ENCODE measurements at regions not wholly inside any gene's neighbourhood (a gene's known extent, or its start where the extent isn't known, plus 50 kb on each side); places are given as distances from the start of the nearest gene placed in this dataset.

DNA sequence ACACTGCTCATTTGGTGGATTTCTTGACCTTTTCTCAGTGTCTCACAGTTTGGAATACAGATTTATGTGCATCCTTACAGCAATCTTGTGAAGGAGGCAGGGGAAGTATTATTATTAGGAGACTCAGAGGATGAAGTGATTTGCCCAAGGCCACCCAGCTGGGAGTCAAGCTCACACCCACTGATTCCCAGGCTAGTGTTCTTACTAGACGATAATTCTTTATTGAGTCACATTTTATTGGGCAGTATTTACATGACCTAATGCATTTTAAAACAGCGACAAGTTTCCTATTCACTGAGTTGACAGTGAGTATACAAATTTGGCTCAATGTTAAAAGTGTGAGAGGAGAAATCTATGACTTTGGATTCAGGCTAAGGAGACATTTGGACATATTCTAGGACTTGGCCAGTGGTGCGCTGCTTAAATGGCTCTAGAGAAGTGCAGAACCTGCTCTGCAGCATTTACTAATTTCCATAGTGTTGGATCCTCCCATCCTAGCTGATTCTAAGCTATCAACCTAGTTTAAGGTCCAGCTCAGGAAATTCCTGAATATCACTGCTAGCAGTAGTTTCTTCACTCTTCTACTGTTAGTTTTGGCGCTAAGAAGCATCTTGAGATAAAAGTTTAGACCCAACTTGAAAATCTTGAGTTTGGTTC, 199.3 kb downstream of the MTX2 start:
- no peak for DNase-seq (ENCODE audit: low read depth in 2 of 2)

DNA sequence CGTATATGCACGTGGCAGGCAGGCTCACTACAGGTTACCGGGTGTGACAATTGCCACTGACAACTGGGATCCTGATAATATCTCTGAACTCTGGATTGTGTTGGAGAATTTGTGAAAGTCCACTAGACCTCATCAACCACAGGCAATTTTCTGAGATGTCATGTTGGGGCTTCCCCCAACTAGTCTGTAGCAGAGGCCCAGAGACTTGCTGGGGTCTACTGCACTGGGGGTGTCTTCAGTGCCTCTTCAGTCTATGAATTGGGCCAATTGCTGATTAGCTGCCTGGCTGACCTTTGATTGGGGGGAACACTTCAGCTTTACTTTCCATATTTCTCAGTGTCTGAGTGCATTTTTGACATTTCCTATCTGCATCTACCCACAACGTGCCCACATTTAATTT, 201.5 kb downstream of the MTX2 start:
- no peak for DNase-seq (ENCODE audit: low read depth in 2 of 2)

DNA sequence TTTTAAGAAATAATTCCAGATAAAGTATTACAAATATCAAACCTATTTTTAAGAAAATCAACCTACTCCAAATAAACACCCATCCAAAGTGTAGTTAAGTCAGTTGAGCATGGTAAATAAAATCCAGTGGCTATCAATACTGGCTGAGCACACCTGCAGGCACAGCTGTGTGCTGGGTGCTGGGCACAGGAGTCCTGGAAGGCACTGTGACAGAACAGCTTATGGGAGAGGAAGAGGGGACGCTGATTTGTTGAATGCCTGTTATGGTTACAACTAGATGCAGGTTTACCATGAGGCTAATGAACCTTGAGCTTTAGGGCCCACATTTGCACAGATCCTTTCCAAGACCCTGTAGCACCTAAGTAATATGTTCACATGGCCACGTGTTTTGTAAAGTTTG, 202.7 kb downstream of the MTX2 start:
- DNase-seq (ENCODE audit: low read depth in 2 of 2) = no peak

DNA sequence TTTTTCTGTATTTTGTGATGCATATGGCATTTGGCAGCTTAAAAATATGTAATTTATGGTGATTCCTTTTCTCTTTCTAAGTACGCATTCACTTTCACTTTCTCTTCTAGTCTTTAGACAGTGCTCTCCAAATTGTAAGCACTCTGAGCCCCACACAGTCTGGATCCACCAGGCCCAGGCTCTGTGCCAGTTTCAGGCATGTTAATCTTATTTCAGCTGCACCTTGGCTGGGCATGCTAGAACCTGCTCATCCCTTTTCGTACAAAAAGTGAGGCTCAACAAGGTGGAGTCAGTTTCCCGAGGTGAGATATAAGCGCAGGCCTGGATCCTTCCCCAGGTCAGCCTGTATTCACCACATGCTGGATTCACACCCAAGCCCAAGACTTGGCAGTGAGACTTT, 203.9 kb downstream of the MTX2 start:
- DNase-seq (ENCODE audit: low read depth in 2 of 2) = no peak

DNA sequence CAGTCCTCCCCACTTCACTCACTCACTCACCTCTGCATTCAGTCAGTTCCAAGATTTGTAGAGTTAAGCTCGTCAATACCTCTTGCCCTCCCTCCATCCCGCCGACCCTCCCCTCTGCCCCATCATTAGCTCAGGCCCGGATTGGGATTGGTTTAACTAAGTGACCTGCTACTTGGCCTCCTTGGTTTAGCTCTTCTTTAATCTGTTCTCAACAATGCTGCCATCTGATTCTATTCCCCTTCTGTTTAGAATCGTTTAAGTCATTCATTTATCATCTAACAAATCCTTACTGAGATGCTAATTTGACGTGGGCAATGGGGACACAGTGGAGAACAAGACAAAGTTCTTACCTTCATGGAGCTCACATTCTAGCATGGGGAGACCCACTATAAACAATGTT, 204.6 kb downstream of the MTX2 start:
- no peak for DNase-seq (ENCODE audit: low read depth in 2 of 2)

DNA sequence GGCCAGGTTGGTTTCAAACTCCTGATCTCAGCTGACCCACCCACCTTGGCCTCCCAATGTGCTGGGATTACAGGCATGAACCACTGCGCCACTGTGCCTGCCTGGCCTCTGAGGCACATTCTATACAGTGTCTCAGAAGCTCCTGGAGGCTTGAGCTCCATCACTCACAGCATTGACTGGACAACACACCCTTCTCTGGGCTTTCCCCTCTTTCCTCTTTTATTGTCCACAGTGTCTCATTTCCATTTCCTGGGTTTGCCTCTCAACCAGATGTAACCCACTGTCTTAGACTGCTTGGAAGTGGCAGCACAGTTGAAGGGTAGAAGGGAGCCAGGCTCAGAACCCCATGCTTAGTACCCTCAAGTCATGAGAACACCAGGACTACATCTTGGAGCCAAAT, 208.1 kb downstream of the MTX2 start:
- no peak for DNase-seq (ENCODE audit: low read depth in 2 of 2)

DNA sequence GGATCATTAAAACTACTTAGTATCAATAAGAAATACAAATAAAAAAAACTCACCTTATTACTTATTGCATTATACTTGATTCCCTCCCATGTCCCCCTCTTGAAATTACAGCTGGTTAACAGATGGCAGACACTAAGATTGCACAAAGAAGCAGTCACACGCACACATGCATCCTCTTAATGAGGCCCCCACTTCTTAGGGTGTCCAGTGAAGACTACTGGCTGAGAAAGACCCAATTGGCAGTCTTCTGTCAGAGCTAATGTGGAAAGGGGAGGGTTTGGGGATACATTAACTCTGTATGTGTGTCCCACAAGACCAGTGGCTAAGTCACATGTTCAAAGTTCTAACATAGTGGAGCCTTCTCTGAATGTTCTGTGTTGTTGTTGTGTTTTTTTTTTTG, 210.7 kb downstream of the MTX2 start:
- no peak for DNase-seq (ENCODE audit: low read depth in 2 of 2)

DNA sequence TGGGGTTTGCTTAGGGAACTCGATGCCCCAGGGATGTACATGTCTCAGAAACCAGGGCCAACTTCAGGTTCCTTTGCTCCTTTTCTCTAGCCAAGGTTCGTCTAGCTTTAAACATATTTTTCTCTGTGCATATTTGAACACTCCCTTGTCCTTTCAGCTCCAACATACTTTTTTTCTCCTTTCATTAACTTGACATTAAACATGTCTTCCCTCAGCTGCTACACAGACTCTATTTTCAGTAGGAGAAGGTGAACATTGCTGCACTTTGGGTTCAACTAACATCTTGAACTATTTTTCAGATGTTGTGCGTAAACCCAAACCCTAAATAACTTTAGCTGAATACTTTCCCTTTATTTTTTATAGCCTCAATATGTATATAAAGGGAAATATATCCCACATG, 212.9 kb downstream of the MTX2 start:
- no peak for DNase-seq (ENCODE audit: low read depth in 2 of 2)

DNA sequence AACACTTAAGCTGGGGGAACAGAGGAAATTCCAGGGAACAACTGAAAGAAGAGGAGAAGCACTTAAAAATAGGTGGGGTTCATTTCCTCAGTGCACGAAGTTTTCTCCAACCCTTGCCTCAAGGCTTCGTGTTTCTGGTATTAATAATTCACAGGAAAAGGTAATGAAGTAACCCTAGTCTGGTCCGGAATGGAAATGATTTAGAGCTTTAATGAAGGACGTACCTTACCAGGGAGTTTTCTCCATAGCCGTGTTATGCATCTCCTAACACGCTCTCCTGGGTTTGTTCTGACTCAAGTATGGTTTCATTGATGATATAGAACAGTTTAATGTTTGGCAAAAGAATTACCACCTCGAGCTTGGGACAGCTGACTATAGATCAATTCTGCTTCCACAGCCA, 214.2 kb downstream of the MTX2 start:
- DNase-seq (ENCODE audit: low read depth in 2 of 2) = no peak

DNA sequence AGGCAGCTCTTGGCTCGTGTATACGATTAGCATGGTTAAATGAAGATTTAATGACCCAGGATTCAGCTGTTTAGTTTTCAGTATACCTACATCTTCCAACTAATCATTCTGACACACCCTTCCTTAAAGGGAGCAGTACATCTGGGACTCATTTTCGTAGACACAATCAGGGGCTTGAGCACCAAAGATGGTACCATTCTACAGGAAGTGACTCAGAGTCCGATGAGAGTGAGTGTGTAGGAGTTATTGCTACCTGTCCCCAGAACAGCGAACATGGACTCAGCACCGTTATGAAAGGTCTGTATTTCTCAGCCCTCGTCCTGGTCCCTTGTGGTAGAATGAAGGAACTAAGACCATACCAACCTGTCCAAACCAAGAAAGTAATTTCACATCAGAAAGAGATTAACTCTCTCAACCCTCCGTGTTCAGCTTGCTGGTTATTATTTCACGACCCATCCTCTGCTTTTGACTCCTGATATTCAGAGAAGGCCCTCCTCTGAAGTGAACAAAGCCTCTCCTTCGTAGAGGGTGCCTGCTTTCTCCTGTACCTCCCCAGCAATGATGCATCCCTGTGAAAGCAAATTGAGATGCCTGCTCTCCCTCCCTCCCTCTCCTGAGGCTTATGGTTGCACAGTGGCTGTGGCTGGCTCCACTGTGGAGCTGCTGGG, 214.8 kb downstream of the MTX2 start:
- DNase-seq (ENCODE audit: low read depth in 2 of 2) = no peak

DNA sequence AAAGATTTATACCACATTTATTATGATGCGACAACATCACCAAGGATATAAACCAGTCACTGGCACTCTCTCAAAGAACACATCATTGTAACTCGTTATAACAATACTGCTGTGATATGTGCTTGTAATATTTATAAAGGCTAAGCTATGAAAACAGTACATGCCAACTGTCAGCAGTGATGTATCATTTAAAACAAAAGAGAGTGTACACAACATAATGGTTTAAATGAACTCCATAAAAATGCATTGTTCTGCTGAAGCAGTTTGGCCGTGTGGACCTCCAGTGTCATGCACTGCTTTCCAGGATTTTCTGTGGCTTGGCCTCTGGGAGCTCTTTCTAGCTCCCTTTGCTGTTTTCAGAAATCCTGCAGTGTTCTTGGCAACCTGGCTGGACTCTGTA, 215.6 kb downstream of the MTX2 start:
- DNase-seq (ENCODE audit: low read depth in 2 of 2) = no peak

DNA sequence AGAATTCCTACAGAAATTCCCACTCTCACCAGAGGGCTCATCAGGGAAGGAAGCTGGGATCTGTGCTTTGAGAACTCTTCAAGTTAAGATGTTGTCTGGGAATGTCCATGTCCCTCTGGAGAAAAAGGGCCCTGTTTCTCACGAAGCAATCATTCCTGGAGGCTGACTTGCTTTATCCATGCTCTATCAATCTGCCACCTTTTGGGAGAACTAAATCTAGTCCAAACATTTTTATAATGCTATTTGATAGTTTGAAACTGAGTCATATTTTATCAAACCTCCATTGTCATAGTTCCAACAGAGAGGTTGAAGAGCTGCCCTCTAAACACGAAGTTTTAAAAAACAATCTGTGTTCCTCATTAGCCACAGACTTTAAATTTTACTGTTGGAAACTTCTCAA, 219.2 kb downstream of the MTX2 start:
- DNase-seq (ENCODE audit: low read depth in 2 of 2) = no peak

DNA sequence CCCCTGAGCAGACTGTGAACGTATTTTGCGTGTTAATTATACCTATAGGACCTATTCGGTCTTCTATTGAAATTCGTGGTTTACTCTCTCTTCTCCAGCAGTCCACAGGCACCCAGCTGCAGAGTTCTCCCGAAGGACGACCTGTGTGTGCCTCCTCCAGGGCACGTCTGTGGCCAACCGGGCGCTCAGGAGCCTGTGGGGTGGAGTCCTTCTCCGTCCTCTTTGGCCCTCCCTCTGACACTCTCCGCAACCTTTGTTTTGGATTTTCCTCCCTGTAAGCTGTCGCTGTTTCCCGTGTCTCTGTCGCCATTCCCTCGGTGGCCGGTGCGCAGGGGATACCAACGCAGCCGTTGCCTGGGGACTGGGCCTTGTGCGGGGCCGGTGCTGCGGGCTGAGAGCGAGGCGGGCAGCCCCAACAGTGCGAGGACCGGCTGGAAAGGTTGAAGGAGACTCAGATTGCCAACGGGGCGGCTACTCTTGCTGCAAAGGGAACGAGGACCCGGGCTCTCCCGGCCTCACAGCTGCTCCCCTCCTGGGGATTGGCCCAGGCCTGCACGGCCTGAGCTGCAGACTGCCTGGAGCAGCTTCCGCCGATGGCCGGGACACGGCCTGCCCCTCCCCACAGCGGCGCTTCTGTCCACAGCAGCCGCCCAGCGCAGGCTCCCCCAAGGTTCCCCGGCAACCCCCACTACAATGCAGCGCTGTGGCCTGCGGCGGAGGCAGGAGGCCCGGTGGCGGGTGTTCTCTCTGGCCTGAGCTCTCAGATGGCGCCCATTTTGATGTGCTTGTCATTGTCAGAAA, 221.0 kb downstream of the MTX2 start:
- no peak for DNase-seq (ENCODE audit: low read depth in 2 of 2)

DNA sequence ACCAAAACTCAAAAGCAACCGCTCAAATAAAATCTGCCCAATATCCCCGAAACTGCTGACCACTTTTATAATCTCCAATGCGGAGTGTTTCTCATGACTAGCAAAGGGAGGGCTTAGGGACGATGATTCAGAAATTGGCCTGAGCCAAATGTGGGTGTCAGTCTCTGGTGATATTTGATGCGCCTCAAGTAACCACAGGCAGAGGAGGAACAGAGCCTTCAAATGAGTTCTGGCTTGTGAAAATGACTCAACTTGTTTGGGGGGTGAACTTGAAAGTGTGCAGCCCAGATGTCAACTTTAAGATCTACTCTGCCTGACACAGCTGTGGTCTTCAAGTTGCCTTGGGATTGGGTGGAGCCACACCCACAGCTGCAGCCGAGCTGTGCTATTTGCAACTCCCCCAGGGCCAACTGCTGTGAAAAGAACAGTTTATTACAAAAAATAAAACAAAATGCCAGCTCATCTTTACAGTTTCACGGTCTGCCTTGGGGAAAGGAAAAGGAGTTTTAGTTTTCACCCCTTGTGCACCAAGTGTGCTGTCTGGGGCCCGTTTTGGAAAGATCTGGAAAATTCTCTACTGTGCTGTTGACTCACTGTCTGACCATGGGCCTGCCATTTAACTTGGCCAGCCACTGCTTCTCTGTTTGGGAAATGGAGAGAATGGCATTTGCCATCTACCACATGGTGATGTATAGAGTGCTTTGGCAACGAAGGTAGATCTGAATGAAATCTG, 222.1 kb downstream of the MTX2 start:
- DNase-seq (ENCODE audit: low read depth in 2 of 2) = no peak

DNA sequence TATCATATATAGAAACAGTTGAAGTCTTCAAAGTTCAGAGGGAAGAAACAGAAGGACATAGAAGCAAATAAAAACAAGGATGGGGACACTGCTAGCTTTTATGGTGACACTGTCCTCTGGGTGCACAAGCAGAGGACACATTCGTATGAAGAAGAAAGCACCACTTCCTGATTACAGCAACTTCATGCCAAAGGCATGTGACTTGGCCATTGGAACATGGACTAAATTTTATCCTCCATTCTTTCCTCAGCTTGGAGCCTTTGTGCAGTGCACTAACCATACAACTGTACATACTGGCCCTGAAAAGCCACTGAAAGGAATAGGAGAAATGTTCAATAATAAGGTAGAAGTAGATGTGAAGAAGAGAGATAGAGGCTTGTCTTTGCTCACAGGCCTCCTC, 223.3 kb downstream of the MTX2 start:
- no peak for DNase-seq (ENCODE audit: low read depth in 2 of 2)

DNA sequence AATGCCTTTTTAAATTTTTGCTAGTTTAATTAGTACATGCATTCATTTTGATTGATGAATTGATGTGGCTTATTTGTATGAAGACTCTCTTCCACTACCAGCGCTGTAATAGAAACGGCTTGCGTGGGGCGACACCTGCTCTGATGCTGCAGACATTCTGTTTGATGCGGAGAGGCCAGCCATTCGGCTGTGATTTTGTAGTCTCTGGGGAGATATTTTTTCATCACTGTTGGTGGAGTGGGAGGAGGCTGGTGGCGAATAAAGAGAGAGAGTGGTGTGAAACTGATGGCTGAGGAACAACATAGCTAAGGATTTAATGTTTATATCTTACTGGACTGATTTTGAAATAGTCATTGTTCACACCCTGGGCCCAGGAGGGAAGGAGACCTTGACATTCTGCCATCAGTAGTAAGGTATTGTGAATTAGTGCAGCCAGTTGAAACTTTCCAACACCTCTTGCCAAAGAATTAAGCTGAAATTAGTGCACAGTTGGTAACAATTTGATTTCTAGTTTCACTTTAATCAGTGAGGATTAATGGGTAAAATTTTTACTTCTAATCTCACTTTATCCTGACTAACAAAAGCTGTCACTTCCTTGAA, 224.1 kb downstream of the MTX2 start:
- no peak for DNase-seq (ENCODE audit: low read depth in 2 of 2)

DNA sequence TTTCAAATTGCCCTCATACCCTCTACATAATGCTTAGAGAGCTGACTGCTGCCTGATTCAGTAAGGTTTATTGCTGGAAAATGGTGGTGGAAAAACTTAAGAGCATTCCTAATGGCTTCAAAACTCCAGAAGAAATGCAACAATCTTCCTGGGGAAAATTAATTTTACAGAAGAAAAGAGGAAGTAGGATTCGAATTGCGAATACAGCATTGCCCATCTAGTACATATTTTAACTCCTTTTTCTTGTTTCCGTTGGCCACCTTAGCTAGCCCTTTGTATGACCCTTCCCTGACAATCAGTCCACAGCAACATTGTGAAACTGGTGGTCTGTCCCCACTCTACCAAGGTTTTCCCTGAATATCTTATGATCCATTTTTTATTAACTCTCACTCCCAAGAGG, 224.7 kb downstream of the MTX2 start:
- no peak for DNase-seq (ENCODE audit: low read depth in 2 of 2)

DNA sequence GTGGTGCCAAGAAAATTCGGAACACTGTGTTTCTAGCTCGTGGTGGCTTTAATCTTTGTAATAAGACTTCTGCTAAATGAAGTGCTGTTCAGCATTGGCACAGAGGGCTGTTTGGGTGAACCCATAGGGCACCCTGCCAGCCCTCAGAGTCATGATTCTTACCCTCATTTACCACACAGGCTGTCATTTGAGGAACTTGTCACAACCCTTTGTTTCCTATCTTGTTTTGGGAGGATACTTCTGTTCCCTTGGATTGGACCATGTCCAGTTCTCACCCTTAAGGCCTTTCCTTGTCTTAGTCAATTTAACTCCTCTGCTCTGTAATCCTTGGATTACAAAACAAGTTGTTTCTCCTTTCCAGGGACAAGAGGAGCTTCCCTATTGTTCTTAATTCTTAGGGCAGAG, 225.7 kb downstream of the MTX2 start:
- DNase-seq (ENCODE audit: low read depth in 2 of 2) = no peak

DNA sequence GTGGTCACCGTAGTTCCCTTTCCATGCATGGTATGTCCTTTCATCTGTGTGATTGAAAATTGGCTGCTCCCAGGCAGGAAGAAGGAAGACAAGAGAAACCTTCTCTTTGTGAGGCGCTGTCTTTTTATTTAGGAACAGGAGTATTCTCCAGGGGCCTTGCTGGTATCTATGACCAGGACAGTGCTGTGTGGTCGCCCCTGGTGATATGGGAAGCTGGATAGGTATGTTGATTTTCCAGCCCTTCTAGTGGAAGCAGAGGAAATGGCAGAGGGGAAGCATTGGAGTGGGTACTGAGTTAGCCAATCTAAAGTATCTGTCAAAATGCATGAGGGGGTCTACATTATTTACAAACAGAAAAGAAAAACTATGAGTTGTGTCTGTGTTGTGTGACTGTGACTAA, 226.6 kb downstream of the MTX2 start:
- no peak for DNase-seq (ENCODE audit: low read depth in 2 of 2)

DNA sequence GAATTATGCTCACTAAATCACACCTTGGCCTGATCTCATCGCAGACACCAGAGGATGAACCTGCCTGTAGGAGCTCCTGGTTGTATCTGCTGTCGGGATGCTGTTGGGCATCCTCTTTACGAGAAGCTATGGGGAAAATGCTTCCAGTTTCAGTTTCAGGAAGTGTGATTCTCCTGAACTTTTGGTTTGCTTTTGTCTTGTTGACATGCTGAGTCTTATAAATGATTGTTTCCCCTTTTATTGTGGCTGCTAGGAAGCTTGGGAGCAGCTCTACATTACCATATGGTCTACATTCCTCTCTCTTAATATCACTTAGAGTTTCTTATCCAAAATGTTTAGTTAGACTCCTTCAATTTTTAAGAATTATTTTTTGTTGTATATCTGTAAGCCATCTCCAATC, 227.5 kb downstream of the MTX2 start:
- no peak for DNase-seq (ENCODE audit: low read depth in 2 of 2)

DNA sequence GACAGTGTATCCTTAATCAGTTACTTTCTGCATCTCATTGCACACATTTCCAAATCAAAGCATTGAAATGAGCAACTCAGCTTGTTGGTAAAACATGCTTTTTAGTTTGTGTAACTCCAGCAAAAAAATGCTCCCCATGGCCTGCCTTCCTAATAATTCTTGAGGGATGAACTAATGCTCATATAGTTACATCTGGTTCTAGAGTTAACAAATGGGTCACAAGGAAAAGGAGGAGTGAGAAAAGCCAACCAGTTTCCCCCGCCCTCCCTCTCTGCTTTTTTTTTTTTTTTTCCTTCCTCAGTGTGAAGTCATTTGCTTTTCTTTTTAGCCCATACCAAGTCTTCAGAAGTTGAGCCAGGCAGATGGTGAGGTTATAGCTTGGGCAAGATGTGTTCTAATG, 231.7 kb downstream of the MTX2 start:
- DNase-seq (ENCODE audit: low read depth in 2 of 2) = no peak

DNA sequence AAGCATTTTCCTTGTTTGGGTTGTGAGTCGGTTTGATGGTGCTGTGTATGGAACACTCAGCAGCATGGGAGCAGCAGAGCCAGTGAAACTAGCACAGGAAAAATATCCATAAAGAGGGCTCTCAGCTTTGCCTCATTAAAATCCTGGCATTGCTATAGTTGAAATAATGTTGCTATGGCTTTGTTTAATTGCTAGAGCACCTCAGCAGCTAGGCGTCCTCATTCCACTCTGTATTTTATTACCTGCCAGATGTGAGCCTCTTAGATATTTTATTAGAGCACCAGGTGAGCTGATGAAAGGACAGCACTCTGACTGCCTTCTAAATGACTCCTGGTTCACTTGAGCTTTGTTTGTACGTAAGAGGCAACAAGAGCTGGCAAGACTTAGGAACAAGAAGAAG, 232.4 kb downstream of the MTX2 start:
- DNase-seq (ENCODE audit: low read depth in 2 of 2) = no peak
